ENCODE measurements at regions not wholly inside any gene's neighbourhood (a gene's known extent, or its start where the extent isn't known, plus 50 kb on each side); places are given as distances from the start of the nearest gene placed in this dataset.

GRCh38 chr2:209070262-209070661, 353.6 kb upstream of the MAP2 start:
- no peak for TF ChIP-seq CTCF (IDR thresholded peaks at IDR 0.05; ENCODE audit: control insufficient read depth, insufficient read depth, low read depth, low read length, missing control alignments)
- DNase-seq (ENCODE audit: low read depth): no peak
- H3K4me3 ChIP-seq (ENCODE audit: control insufficient read depth, low read depth, low read length): no peak overlapping the region

- TF ChIP-seq CTCF (IDR thresholded peaks at IDR 0.05; ENCODE audit: control insufficient read depth, insufficient read depth, low read depth, low read length, missing control alignments): no peak
- DNase-seq (ENCODE audit: low read depth): no peak
- H3K4me3 ChIP-seq (ENCODE audit: control insufficient read depth, low read depth, low read length): no peak overlapping the region
Observed at GRCh38 chr2:209073151-209073550, 350.7 kb upstream of the MAP2 start.

GRCh38 chr2:209074711-209075110, 349.1 kb upstream of the MAP2 start:
- no peak for DNase-seq (ENCODE audit: low read depth)
- no peak overlapping the region for H3K4me3 ChIP-seq (ENCODE audit: control insufficient read depth, low read depth, low read length)
- TF ChIP-seq CTCF (IDR thresholded peaks at IDR 0.05; ENCODE audit: control insufficient read depth, insufficient read depth, low read depth, low read length, missing control alignments): no peak

- DNase-seq (ENCODE audit: low read depth): no peak
- no peak overlapping the region for H3K4me3 ChIP-seq (ENCODE audit: control insufficient read depth, low read depth, low read length)
- TF ChIP-seq CTCF (IDR thresholded peaks at IDR 0.05; ENCODE audit: control insufficient read depth, insufficient read depth, low read depth, low read length, missing control alignments): no peak
Observed at GRCh38 chr2:209076151-209076550, 347.7 kb upstream of the MAP2 start.

GRCh38 chr2:209086761-209087160, 337.1 kb upstream of the MAP2 start:
- TF ChIP-seq CTCF (IDR thresholded peaks at IDR 0.05; ENCODE audit: control insufficient read depth, insufficient read depth, low read depth, low read length, missing control alignments): no peak
- no peak for DNase-seq (ENCODE audit: low read depth)
- no peak overlapping the region for H3K4me3 ChIP-seq (ENCODE audit: control insufficient read depth, low read depth, low read length)

GRCh38 chr2:209091056-209091455, 332.8 kb upstream of the MAP2 start:
- TF ChIP-seq CTCF (IDR thresholded peaks at IDR 0.05; ENCODE audit: control insufficient read depth, insufficient read depth, low read depth, low read length, missing control alignments): no peak
- H3K4me3 ChIP-seq (ENCODE audit: control insufficient read depth, low read depth, low read length): no peak overlapping the region
- no peak for DNase-seq (ENCODE audit: low read depth)

- no peak for DNase-seq (ENCODE audit: low read depth)
- H3K4me3 ChIP-seq (ENCODE audit: control insufficient read depth, low read depth, low read length): no peak overlapping the region
- TF ChIP-seq CTCF (IDR thresholded peaks at IDR 0.05; ENCODE audit: control insufficient read depth, insufficient read depth, low read depth, low read length, missing control alignments): no peak
Observed at GRCh38 chr2:209094221-209094620, 329.6 kb upstream of the MAP2 start.
